ENCODE measurements at regions not wholly inside any gene's neighbourhood (a gene's known extent, or its start where the extent isn't known, plus 50 kb on each side); places are given as distances from the start of the nearest gene placed in this dataset.

DNA sequence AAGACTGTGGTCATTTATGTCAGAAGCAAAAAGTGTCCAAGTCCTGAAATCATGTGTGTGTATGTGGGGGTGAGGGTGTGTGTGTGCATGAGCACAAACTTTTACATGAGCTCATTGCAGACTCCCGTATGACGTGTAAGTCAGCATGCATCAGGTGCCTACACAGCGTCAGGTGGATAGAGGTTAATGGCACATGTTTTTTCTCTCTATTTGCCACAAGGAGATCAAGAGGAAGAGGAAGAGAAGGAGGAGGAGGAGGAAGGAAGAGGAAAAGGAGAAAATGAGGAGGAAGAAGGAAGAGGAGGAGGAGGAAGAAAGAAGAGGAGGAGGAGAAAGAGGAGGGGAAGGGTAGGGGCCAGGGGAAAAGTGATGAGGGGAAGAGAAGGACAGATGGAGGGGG, 178.0 kb upstream of the DYNLRB2 start:
- no peak for TF ChIP-seq EZH2 (IDR thresholded peaks at IDR 0.05; ENCODE audit: borderline replicate concordance, insufficient read depth, low read depth, low read length, poor library complexity, severe bottlenecking)
- TF ChIP-seq, protein P1, sequence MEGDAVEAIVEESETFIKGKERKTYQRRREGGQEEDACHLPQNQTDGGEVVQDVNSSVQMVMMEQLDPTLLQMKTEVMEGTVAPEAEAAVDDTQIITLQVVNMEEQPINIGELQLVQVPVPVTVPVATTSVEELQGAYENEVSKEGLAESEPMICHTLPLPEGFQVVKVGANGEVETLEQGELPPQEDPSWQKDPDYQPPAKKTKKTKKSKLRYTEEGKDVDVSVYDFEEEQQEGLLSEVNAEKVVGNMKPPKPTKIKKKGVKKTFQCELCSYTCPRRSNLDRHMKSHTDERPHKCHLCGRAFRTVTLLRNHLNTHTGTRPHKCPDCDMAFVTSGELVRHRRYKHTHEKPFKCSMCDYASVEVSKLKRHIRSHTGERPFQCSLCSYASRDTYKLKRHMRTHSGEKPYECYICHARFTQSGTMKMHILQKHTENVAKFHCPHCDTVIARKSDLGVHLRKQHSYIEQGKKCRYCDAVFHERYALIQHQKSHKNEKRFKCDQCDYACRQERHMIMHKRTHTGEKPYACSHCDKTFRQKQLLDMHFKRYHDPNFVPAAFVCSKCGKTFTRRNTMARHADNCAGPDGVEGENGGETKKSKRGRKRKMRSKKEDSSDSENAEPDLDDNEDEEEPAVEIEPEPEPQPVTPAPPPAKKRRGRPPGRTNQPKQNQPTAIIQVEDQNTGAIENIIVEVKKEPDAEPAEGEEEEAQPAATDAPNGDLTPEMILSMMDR (IDR thresholded peaks at IDR 0.05): no peak
- H4K20me1 ChIP-seq (ENCODE audit: control insufficient read depth, insufficient read depth, low read length, poor library complexity, severe bottlenecking): no peaks in the 10 kb centered on the region
- no peaks in the 10 kb centered on the region for H3K9me3 Mint-ChIP-seq (ENCODE audit: insufficient read depth)
- H3K4me2 ChIP-seq (replicated peaks; ENCODE audit: low read depth, low read length, poor library complexity, severe bottlenecking): no peak overlapping the region
- H3K27me3 Mint-ChIP-seq: peaks cover 21% of the 10 kb centered on the region
- H3K27me3 ChIP-seq (replicated peaks in 1 of 4; ENCODE audit: control extremely low read depth in 1 of 4, control insufficient read depth in 3 of 4, insufficient read depth in 4 of 4, low read length in 3 of 4): peaks cover 0 to 4% (median 0%) of the 10 kb centered on the region in 4 experiments
- no peak for ATAC-seq (ENCODE audit: low read depth)
- no peaks in the 10 kb centered on the region for H3K4me1 ChIP-seq (ENCODE audit: control insufficient read depth in 2 of 2, insufficient read depth in 2 of 2, low read length in 2 of 2)
- H3K27ac Mint-ChIP-seq: no peak overlapping the region
- ChIA-PET CTCF (no interaction called here), POLR2A (no interaction called here)
- WGBS (ENCODE audit: insufficient coverage): 97% methylated on average over 3 of the region's 3 CpGs
- no peaks in the 10 kb centered on the region for H3K36me3 ChIP-seq (replicated peaks in 1 of 2; ENCODE audit: control extremely low read depth in 1 of 2, control insufficient read depth in 1 of 2, extremely low read depth in 1 of 2, insufficient read depth in 2 of 2, low read length in 1 of 2)
- H2AFZ ChIP-seq (ENCODE audit: insufficient read depth, low read depth, low read length, poor library complexity, severe bottlenecking): no peak overlapping the region
- no peaks in the 10 kb centered on the region for H3K79me2 ChIP-seq (ENCODE audit: control insufficient read depth, insufficient read depth, low read length)
- DNase-seq: no peak
- no peak overlapping the region for H3K27ac ChIP-seq (ENCODE audit: low read length in 2 of 2)
- no peaks in the 10 kb centered on the region for H3K9me3 ChIP-seq (ENCODE audit: control extremely low read depth in 1 of 3, control insufficient read depth in 2 of 3, insufficient read depth in 1 of 3, low read length in 2 of 3)
- H3K9ac ChIP-seq (ENCODE audit: low read length): no peak overlapping the region
- H3K4me3 Mint-ChIP-seq: no peak overlapping the region
- H3K4me3 ChIP-seq (ENCODE audit: control extremely low read depth in 1 of 5, extremely low read depth in 1 of 5, insufficient read depth in 1 of 5, low read depth in 2 of 5, low read length in 4 of 5): no peak overlapping the region
- intact Hi-C loops (cut with micrococcal nuclease): no loop called here
- no peaks in the 10 kb centered on the region for H3K4me1 Mint-ChIP-seq

DNA sequence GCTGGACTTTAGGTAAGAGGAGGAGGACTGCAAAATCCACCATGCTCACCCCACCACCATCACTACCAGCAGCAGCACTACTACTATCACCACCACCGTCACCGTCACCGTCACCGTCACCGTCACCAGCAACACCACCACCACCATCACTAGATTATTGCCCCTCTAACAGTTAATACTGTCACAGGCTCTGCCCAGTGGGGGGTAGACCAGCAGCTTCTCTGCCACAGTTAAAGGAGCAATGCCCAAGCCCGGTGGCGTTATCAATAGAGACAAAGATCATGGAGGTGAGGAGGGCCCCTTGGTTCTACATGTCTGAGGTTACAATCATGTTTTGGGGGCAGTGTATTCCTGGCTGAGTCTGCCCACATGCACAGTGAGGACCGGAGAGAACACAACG, 184.4 kb upstream of the DYNLRB2 start:
- no peaks in the 10 kb centered on the region for H3K4me1 ChIP-seq (ENCODE audit: control insufficient read depth in 2 of 2, insufficient read depth in 2 of 2, low read length in 2 of 2)
- DNase-seq: no peak
- ChIA-PET POLR2A (no interaction called here), CTCF (no interaction called here)
- no peak overlapping the region for H2AFZ ChIP-seq (ENCODE audit: insufficient read depth, low read depth, low read length, poor library complexity, severe bottlenecking)
- H3K9me3 Mint-ChIP-seq (ENCODE audit: insufficient read depth): peaks cover 2% of the 10 kb centered on the region
- no peaks in the 10 kb centered on the region for H3K36me3 ChIP-seq (replicated peaks in 1 of 2; ENCODE audit: control extremely low read depth in 1 of 2, control insufficient read depth in 1 of 2, extremely low read depth in 1 of 2, insufficient read depth in 2 of 2, low read length in 1 of 2)
- H3K27me3 Mint-ChIP-seq: peaks cover 10% of the 10 kb centered on the region
- H3K4me3 Mint-ChIP-seq: no peak overlapping the region
- ATAC-seq (ENCODE audit: low read depth): no peak
- no peak overlapping the region for H3K9ac ChIP-seq (ENCODE audit: low read length)
- intact Hi-C loops (cut with micrococcal nuclease): no loop called here
- TF ChIP-seq, protein P1 (IDR thresholded peaks at IDR 0.05): no peak
- no peak for TF ChIP-seq EZH2 (IDR thresholded peaks at IDR 0.05; ENCODE audit: borderline replicate concordance, insufficient read depth, low read depth, low read length, poor library complexity, severe bottlenecking)
- H3K27me3 ChIP-seq (replicated peaks in 1 of 4; ENCODE audit: control extremely low read depth in 1 of 4, control insufficient read depth in 3 of 4, insufficient read depth in 4 of 4, low read length in 3 of 4): no peaks in the 10 kb centered on the region
- WGBS (ENCODE audit: insufficient coverage): 80% methylated on average over 7 of the region's 9 CpGs
- no peak overlapping the region for H3K27ac Mint-ChIP-seq
- H3K4me2 ChIP-seq (replicated peaks; ENCODE audit: low read depth, low read length, poor library complexity, severe bottlenecking): no peak overlapping the region
- H3K4me1 Mint-ChIP-seq: no peaks in the 10 kb centered on the region
- H3K27ac ChIP-seq (ENCODE audit: low read length in 2 of 2): no peak overlapping the region
- no peaks in the 10 kb centered on the region for H3K79me2 ChIP-seq (ENCODE audit: control insufficient read depth, insufficient read depth, low read length)
- no peaks in the 10 kb centered on the region for H3K9me3 ChIP-seq (ENCODE audit: control extremely low read depth in 1 of 3, control insufficient read depth in 2 of 3, insufficient read depth in 1 of 3, low read length in 2 of 3)
- no peaks in the 10 kb centered on the region for H4K20me1 ChIP-seq (ENCODE audit: control insufficient read depth, insufficient read depth, low read length, poor library complexity, severe bottlenecking)
- no peak overlapping the region for H3K4me3 ChIP-seq (ENCODE audit: control extremely low read depth in 1 of 5, extremely low read depth in 1 of 5, insufficient read depth in 1 of 5, low read depth in 2 of 5, low read length in 4 of 5)
